GM19452 (cell line): ENCODE measurements at regions not wholly inside any gene's neighbourhood (a gene's known extent, or its start where the extent isn't known, plus 50 kb on each side); places are given as distances from the start of the nearest gene placed in this dataset.
"Not testable (repeated sequence)": the region's sequence is repeated elsewhere in the genome, so short reads cannot be mapped to it uniquely, and the experiment has no call there.

Experiments
- ATAC-seq: cut with Tn5 transposase; IDR thresholded peaks from one replicate; pipeline ENCODE4 v1.9.1; 2021; ENCODE audit not compliant: unreplicated experiment

GRCh38 chr10:120109725-120110124, 217.2 kb downstream of the SEC23IP start:
- not testable (repeated sequence) for ATAC-seq

DNA sequence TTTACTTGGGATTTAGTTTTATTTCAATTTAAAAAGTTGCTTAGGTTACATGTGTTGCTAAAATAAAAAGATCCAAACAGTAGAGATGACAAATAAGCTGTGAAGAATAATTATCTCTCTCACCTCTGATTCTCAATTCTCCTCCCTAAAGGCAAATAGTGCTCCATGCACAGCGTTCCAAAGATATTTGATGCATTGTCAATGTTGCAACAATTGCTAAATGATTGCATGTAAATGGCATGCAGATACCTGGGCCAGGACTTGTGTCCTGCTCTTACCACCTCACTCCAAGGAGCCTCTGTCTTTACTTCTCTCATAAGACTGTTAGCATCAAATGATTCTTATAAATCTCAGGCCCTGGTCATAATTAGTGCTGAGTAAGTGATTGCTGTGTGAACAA, 217.7 kb downstream of the SEC23IP start:
- ATAC-seq: no peak

DNA sequence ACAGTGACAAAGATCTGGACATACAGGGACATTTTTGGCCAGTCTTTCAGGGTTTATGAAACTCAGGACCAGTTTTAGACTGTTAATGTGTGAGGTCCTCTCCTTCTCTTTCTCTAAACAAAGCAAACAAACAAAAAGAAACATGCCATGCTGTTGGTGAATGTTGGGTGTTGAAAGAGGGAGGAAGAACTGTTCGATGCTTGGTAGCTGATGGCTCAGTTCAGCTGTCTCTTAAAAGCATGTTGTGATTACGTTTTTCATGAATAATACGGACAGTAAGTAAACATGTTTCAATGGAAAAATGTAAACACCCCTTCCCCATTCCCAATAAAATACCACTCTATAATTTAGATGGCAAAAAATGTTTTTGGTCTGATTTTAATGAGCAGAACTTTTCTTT, 219.1 kb downstream of the SEC23IP start:
- ATAC-seq: no peak

DNA sequence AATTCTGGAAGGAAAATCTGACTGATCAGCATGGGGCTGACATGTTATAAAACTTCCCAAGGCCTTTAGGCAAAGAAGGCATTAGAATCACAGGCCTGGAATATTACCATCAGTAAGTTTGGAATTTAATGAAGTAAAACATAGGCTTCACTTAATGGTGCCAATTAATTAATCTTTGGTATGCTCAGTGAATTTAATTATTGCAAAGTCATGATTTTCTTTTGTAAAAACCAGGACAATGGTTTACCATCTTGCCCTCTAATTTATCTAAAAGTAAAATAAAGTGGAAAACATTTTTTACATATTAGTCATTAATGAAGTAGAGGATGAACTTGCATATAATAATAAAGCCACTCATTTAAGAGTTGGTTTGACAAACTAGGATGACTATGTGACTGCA, 220.3 kb downstream of the SEC23IP start:
- ATAC-seq: no peak

DNA sequence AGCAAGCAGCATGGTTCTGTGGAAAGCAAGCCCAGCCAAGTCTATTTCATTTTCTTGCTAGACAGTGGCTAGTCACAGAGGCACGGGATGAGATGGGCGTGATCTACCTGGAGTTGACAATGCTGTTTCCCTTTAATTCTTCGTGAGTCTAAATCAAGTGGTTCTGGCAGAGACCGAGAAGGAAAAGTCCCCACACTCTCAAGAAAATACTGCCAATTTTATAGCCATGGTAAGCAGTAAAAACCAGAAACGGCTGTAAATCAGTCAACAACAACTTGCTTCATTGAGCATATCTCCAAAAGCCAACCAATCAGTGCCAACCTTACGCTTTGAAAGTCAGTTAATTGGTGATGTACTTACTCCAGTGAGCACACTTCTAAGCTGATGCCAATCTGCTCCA, 223.4 kb downstream of the SEC23IP start:
- ATAC-seq: no peak

- no peak for ATAC-seq
Measured at GRCh38 chr10:120121768-120122167, 229.2 kb downstream of the SEC23IP start.

GRCh38 chr10:120131183-120131582, 238.7 kb downstream of the SEC23IP start:
- no peak for ATAC-seq

- no peak for ATAC-seq
Measured at GRCh38 chr10:120132811-120133210, 240.3 kb downstream of the SEC23IP start.

DNA sequence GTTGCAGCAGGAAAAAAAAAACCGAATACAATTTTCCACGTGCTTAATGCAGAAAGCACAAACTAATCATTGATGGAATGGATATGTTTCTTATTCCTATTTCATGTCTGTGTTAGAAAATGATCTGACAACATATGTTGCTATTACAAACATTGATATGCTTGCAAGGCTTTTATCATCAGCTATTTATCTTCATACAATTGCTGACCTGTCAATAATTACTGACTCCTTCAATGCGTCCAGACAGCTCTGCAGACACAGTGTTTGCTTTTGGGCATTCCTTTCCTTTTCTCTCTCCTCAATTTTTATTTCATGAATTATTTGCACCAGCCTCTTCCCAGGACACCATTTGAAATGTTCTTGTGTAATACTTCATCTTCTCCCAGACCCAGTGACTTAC, 246.2 kb downstream of the SEC23IP start:
- ATAC-seq: no peak

- no peak for ATAC-seq
Measured at GRCh38 chr10:120145107-120145506, 252.6 kb downstream of the SEC23IP start.

DNA sequence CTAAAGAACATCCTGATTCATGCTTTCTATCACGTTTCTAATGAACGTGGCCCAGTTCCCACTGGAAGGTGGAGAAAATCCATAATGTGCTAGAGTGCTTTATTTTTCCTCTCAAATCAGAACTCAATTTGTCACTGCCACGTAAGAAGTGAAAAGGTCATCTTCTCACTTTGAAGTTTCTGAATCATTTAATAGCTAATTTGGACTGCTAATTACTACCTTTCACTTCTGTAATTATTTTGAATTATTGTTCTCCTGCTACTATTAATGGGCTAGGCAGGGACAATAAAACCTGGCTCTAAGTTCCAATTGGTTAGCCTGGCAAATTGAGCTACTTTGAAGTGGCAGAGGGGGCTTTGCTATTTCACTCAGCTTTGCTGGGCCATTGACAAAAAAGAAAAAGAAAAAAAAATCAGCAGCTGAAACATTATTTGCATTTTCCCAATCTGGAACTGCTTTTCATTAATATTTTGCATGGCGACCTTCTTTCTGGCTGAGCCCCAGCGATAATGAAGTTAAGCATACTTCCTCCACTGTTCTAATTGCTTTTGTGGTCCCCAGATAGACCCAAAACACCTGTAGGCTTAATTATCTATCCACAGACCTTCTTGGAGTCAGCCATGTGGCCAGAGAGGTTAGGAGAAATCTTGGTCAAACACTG, 264.2 kb downstream of the SEC23IP start:
- ATAC-seq: no peak

GRCh38 chr10:120161111-120161510, 268.6 kb downstream of the SEC23IP start:
- no peak for ATAC-seq

GRCh38 chr10:120162471-120162870, 269.9 kb downstream of the SEC23IP start:
- ATAC-seq: no peak

DNA sequence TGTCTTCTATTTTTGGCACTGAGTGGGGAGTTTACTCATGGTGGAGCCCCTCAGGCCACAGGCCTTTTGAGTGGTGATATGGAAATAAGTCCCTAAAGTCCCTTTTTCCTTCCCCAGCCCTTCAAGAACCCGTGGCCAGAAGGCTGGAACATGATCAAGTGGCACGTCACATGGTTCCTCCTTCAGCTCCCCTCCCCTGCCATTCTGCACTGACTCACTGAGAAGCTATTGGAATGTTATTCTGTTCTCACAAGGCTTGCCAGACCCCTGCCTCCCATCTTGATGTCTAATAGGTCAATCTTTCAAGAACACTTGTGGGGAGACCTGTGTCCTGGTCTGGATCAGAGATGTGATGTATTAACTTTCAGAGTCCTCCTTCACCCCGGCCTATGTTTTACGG, 279.8 kb downstream of the SEC23IP start:
- no peak for ATAC-seq

DNA sequence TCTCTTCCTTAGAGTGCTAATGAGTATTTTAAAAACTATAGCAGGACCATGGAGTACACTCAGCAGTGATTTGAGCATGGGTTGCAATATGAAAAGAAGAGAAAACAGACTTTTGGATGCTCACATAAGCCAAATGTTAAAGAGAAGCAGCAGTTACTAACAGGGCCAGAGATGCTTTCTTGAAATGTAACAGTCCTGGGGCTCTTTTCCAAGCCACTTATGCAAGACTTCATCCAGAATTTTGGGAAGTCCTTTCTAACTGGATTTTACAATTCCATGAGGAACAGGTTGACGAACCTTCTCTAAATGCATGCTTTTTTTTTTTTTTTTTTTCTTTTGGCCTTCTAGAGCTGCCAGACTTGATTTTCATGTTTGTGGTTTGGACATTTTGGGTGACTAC, 282.0 kb downstream of the SEC23IP start:
- no peak for ATAC-seq

GRCh38 chr10:120177330-120177729, 279.7 kb upstream of the PLPP4 start:
- ATAC-seq: no peak

GRCh38 chr10:120180160-120180559, 276.9 kb upstream of the PLPP4 start:
- ATAC-seq: no peak

- no peak for ATAC-seq
Measured at GRCh38 chr10:120181154-120181553, 275.9 kb upstream of the PLPP4 start.

DNA sequence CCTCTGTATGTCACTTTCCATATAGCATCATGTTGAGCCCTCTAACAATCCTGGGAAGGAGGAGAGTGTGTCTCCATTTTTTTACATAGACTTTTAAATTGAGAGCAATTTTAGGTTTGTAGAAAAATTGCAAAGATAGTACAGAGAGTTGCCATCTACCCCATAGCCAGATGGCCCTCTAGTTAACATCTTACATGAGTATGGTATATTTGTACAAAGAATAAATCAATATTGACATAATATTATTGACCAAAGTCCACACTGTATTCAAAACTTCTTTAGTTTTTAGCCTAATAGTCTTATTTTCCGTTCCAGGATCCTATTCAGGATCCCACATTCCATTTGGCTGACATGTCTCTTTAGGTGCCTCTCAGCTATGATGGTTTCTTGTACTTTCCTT, 274.6 kb upstream of the PLPP4 start:
- no peak for ATAC-seq

- no peak for ATAC-seq
Measured at GRCh38 chr10:120183546-120183945, 273.5 kb upstream of the PLPP4 start.

GRCh38 chr10:120184547-120185337, 272.3 kb upstream of the PLPP4 start:
- ATAC-seq: no peak

GRCh38 chr10:120186506-120186905, 270.5 kb upstream of the PLPP4 start:
- no peak for ATAC-seq

DNA sequence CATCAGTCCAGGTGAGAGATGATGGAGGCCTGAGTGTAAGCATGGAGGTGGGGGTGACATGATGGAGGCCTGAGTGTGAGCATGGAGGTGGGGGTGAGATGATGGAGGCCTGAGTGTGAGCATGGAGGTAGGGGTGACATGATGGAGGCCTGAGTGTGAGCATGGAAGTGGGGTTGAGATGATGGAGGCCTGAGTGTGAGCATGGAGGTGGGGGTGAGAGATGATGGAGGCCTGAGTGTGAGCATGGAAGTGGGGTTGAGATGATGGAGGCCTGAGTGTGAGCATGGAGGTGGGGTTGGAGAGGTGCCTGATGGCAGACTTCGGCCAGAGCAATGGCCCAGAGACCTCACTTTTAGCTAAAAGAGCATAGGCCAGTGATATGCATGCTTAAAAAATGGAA, 269.9 kb upstream of the PLPP4 start:
- not testable (repeated sequence) for ATAC-seq
